ENCODE measurements at regions not wholly inside any gene's neighbourhood (a gene's known extent, or its start where the extent isn't known, plus 50 kb on each side); places are given as distances from the start of the nearest gene placed in this dataset.

DNA sequence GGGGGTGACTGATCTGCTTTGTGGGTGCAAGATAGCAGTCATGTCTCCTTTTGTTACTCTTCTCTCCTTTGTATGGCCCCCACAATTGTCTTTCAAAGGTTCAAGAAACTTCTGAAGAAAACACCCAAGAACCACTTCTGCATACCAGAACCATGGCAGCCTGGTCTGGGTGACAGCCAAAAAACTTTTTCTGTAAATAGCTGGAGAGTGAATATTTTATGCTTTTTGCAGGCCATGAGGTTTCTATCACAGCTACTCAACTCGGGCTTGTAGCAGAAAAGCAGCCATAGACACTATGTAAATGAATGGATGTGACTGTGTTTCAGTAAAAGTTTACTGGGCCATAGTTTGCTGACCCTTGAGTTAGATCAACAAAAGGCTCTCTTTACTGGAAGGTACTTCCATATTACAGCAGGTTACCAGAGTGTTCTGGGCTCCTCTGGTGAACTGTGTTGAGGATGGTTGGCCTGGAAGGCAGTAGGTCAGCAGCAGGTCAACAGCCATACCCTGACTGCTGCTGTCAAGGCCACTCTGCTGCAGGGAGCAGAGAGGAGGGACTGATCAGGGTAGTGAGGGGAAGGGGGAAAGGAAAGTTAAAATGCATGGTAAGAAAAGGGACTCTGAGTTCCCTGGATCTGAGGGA, 116.4 kb downstream of the GDAP2 start:
- no peak for DNase-seq

Data from CD4-positive, alpha-beta T cell treated with Interferon alpha-2 for 1 hour (primary cell).